ENCODE measurements at regions not wholly inside any gene's neighbourhood (a gene's known extent, or its start where the extent isn't known, plus 50 kb on each side); places are given as distances from the start of the nearest gene placed in this dataset.

- DNase-seq (ENCODE audit: low read depth, low spot score), result no peak
- H3K4me1 ChIP-seq (ENCODE audit: insufficient read depth, insufficient read length), result no peaks in the 10 kb centered on the region
- no peaks in the 10 kb centered on the region for H3K27me3 ChIP-seq (ENCODE audit: insufficient read depth, insufficient read length)
- H3K36me3 ChIP-seq (ENCODE audit: insufficient read depth, insufficient read length, low read length), result no peaks in the 10 kb centered on the region
- H3K4me3 ChIP-seq (ENCODE audit: insufficient read length, low read depth), result no peak overlapping the region
- H3K9ac ChIP-seq (ENCODE audit: insufficient read length, low read depth), result no peak overlapping the region
- TF ChIP-seq YY1 (IDR thresholded peaks at IDR 0.05; ENCODE audit: insufficient read depth, insufficient read length) (no peak), SUZ12 (IDR thresholded peaks at IDR 0.05; ENCODE audit: extremely low read depth, insufficient read depth, insufficient read length) (no peak), ZNF274 (IDR thresholded peaks at IDR 0.05; ENCODE audit: low read depth, low read length) (no peak)
- no peaks in the 10 kb centered on the region for H3K9me3 ChIP-seq (ENCODE audit: insufficient read depth, low read length)
Measured at GRCh38 chr12:91507754-91508153, 325.1 kb upstream of the DCN start.

- TF ChIP-seq YY1 (IDR thresholded peaks at IDR 0.05; ENCODE audit: insufficient read depth, insufficient read length) (no peak), SUZ12 (IDR thresholded peaks at IDR 0.05; ENCODE audit: extremely low read depth, insufficient read depth, insufficient read length) (no peak), ZNF274 (IDR thresholded peaks at IDR 0.05; ENCODE audit: low read depth, low read length) (no peak)
- no peak for DNase-seq (ENCODE audit: low read depth, low spot score)
- no peaks in the 10 kb centered on the region for H3K4me1 ChIP-seq (ENCODE audit: insufficient read depth, insufficient read length)
- no peaks in the 10 kb centered on the region for H3K27me3 ChIP-seq (ENCODE audit: insufficient read depth, insufficient read length)
- H3K9ac ChIP-seq (ENCODE audit: insufficient read length, low read depth), result no peak overlapping the region
- no peak overlapping the region for H3K4me3 ChIP-seq (ENCODE audit: insufficient read length, low read depth)
- H3K9me3 ChIP-seq (ENCODE audit: insufficient read depth, low read length), result no peaks in the 10 kb centered on the region
- no peaks in the 10 kb centered on the region for H3K36me3 ChIP-seq (ENCODE audit: insufficient read depth, insufficient read length, low read length)
Measured at GRCh38 chr12:91506452-91506851, 323.8 kb upstream of the DCN start.

DNA sequence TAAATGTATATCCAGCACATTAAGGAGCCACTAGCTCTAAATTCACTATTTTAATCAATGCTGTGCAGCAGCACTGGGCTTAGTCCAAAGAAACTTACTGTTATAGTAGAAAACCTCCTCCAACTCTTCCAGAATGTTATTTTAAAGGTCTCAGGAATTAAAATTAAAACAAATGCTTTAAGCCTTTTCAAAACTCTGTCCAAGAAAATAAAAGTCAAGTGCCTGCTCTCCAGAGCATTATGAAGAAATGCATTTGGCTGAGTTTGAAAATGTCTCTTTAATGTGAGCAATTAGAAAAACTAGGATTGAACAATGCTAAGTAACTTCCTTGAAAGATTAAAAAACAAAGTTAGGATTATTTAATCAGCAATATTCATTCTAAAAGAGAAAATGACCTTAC lies 322.4 kb upstream of the DCN start:
- Histone ChIP-seq H3K36me3 (ENCODE audit: insufficient read depth, insufficient read length, low read length) (no peaks in the 10 kb centered on the region), H3K27me3 (ENCODE audit: insufficient read depth, insufficient read length) (no peaks in the 10 kb centered on the region), H3K4me3 (ENCODE audit: insufficient read length, low read depth) (no peak overlapping the region), H3K9me3 (ENCODE audit: insufficient read depth, low read length) (no peaks in the 10 kb centered on the region), H3K4me1 (ENCODE audit: insufficient read depth, insufficient read length) (no peaks in the 10 kb centered on the region), H3K9ac (ENCODE audit: insufficient read length, low read depth) (no peak overlapping the region)
- no peak for DNase-seq (ENCODE audit: low read depth, low spot score)
- TF ChIP-seq ZNF274 (IDR thresholded peaks at IDR 0.05; ENCODE audit: low read depth, low read length) (no peak), SUZ12 (IDR thresholded peaks at IDR 0.05; ENCODE audit: extremely low read depth, insufficient read depth, insufficient read length) (no peak), YY1 (IDR thresholded peaks at IDR 0.05; ENCODE audit: insufficient read depth, insufficient read length) (no peak)

DNA sequence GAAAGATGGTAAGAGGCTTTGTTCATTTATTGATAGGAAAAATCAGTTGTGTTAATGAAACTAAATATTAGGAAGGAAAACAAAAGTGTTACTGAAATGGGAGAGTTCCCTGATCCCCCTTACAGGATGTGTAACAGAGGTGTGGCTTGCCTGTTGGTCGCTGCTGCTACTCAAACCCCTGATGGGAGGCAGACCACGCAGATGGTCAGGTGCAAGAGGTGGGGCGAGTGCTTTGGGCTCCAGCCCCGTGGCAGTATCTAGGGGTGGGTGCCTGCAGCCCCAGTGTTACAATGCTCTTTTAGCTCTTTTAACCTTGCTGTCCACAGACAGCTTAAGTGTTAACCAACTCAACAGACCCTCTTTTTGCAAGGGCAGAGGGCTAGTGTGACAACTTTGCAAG lies 319.6 kb upstream of the DCN start:
- no peak for DNase-seq (ENCODE audit: low read depth, low spot score)
- H3K4me3 ChIP-seq (ENCODE audit: insufficient read length, low read depth), result no peak overlapping the region
- no peaks in the 10 kb centered on the region for H3K4me1 ChIP-seq (ENCODE audit: insufficient read depth, insufficient read length)
- TF ChIP-seq ZNF274 (IDR thresholded peaks at IDR 0.05; ENCODE audit: low read depth, low read length) (no peak), YY1 (IDR thresholded peaks at IDR 0.05; ENCODE audit: insufficient read depth, insufficient read length) (no peak), SUZ12 (IDR thresholded peaks at IDR 0.05; ENCODE audit: extremely low read depth, insufficient read depth, insufficient read length) (no peak)
- no peaks in the 10 kb centered on the region for H3K36me3 ChIP-seq (ENCODE audit: insufficient read depth, insufficient read length, low read length)
- no peaks in the 10 kb centered on the region for H3K9me3 ChIP-seq (ENCODE audit: insufficient read depth, low read length)
- no peaks in the 10 kb centered on the region for H3K27me3 ChIP-seq (ENCODE audit: insufficient read depth, insufficient read length)
- no peak overlapping the region for H3K9ac ChIP-seq (ENCODE audit: insufficient read length, low read depth)

DNA sequence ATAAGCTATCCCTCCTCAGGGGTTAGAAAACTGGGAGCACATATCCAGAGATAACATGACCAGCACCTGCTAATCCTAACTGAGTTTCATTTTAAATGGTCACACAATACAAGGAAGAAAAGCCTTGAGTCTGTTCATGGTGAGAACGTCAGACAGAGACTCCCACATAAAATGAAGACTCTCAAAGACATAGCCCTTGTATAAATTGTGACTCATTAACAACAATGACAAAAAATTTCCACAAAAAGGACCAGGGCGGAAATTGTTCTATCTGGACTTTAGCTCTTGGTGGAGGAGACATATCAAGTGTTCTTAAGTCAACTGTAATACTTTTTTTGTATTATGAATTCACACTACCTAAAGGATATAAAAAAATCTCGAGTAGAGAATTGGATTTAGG lies 313.7 kb upstream of the DCN start:
- TF ChIP-seq SUZ12 (IDR thresholded peaks at IDR 0.05; ENCODE audit: extremely low read depth, insufficient read depth, insufficient read length) (no peak), YY1 (IDR thresholded peaks at IDR 0.05; ENCODE audit: insufficient read depth, insufficient read length) (no peak), ZNF274 (IDR thresholded peaks at IDR 0.05; ENCODE audit: low read depth, low read length) (no peak)
- Histone ChIP-seq H3K36me3 (ENCODE audit: insufficient read depth, insufficient read length, low read length) (no peaks in the 10 kb centered on the region), H3K9ac (ENCODE audit: insufficient read length, low read depth) (no peak overlapping the region), H3K4me3 (ENCODE audit: insufficient read length, low read depth) (no peak overlapping the region), H3K4me1 (ENCODE audit: insufficient read depth, insufficient read length) (no peaks in the 10 kb centered on the region), H3K27me3 (ENCODE audit: insufficient read depth, insufficient read length) (no peaks in the 10 kb centered on the region), H3K9me3 (ENCODE audit: insufficient read depth, low read length) (no peaks in the 10 kb centered on the region)
- DNase-seq (ENCODE audit: low read depth, low spot score), result no peak

- no peak for TF ChIP-seq SUZ12 (IDR thresholded peaks at IDR 0.05; ENCODE audit: extremely low read depth, insufficient read depth, insufficient read length)
- TF ChIP-seq YY1 (IDR thresholded peaks at IDR 0.05; ENCODE audit: insufficient read depth, insufficient read length), result no peak
- no peak for TF ChIP-seq ZNF274 (IDR thresholded peaks at IDR 0.05; ENCODE audit: low read depth, low read length)
- H3K9ac ChIP-seq (ENCODE audit: insufficient read length, low read depth), result no peak overlapping the region
- H3K4me3 ChIP-seq (ENCODE audit: insufficient read length, low read depth), result no peak overlapping the region
- H3K36me3 ChIP-seq (ENCODE audit: insufficient read depth, insufficient read length, low read length), result no peaks in the 10 kb centered on the region
- no peak for DNase-seq (ENCODE audit: low read depth, low spot score)
- H3K27me3 ChIP-seq (ENCODE audit: insufficient read depth, insufficient read length), result no peaks in the 10 kb centered on the region
- H3K4me1 ChIP-seq (ENCODE audit: insufficient read depth, insufficient read length), result no peaks in the 10 kb centered on the region
- no peaks in the 10 kb centered on the region for H3K9me3 ChIP-seq (ENCODE audit: insufficient read depth, low read length)
Measured at GRCh38 chr12:91493308-91493707, 310.7 kb upstream of the DCN start.

DNA sequence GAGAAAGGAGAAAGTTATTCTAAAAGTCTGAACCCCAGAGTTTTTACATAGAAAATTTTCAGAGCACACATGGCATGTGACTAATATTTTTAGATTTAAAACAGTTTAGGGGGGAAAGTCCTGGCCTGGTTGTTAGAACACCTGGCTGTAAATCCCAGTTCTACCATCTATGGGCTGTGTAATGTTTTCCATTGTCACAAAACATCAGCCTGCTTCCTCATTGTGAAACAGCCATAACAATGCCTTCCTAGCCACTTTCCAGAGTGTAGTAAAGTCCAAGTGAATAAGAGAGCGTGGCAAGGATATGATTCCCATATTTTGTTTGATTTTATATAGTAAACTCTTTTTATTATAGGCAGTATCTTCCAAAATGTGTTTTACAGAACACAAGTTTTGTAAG lies 310.0 kb upstream of the DCN start:
- no peak for DNase-seq (ENCODE audit: low read depth, low spot score)
- Histone ChIP-seq H3K9ac (ENCODE audit: insufficient read length, low read depth) (no peak overlapping the region), H3K27me3 (ENCODE audit: insufficient read depth, insufficient read length) (no peaks in the 10 kb centered on the region), H3K36me3 (ENCODE audit: insufficient read depth, insufficient read length, low read length) (no peaks in the 10 kb centered on the region), H3K9me3 (ENCODE audit: insufficient read depth, low read length) (no peaks in the 10 kb centered on the region), H3K4me3 (ENCODE audit: insufficient read length, low read depth) (no peak overlapping the region), H3K4me1 (ENCODE audit: insufficient read depth, insufficient read length) (no peaks in the 10 kb centered on the region)
- no peak for TF ChIP-seq YY1 (IDR thresholded peaks at IDR 0.05; ENCODE audit: insufficient read depth, insufficient read length)
- no peak for TF ChIP-seq SUZ12 (IDR thresholded peaks at IDR 0.05; ENCODE audit: extremely low read depth, insufficient read depth, insufficient read length)
- no peak for TF ChIP-seq ZNF274 (IDR thresholded peaks at IDR 0.05; ENCODE audit: low read depth, low read length)
